ENCODE measurements at regions not wholly inside any gene's neighbourhood (a gene's known extent, or its start where the extent isn't known, plus 50 kb on each side); places are given as distances from the start of the nearest gene placed in this dataset.

GRCh38 chr5:97405941-97406340 lies 222.9 kb upstream of the RIOK2 start:
- TF ChIP-seq ZNF624 (tag by site-specific recombination; IDR thresholded peaks at IDR 0.05) (no peak), KLF16 (tag by site-specific recombination; IDR thresholded peaks at IDR 0.05) (no peak), OVOL3 (tag by site-specific recombination; IDR thresholded peaks at IDR 0.05) (no peak), ZNF132 (tag by site-specific recombination; IDR thresholded peaks at IDR 0.05; ENCODE audit: borderline replicate concordance) (no peak), ZNF26 (tag by site-specific recombination; IDR thresholded peaks at IDR 0.05) (no peak), ZNF214 (tag by site-specific recombination; IDR thresholded peaks at IDR 0.05; ENCODE audit: borderline replicate concordance) (no peak), CTCF (tag by site-specific recombination; IDR thresholded peaks at IDR 0.05) (no peak), SP3 (tag by site-specific recombination; IDR thresholded peaks at IDR 0.05) (no peak), KLF10 (tag by site-specific recombination; IDR thresholded peaks at IDR 0.05) (no peak), MEIS1 (CRISPR knock-in tag; IDR thresholded peaks at IDR 0.05; ENCODE audit: borderline replicate concordance) (no peak), YY2 (tag by site-specific recombination; IDR thresholded peaks at IDR 0.05) (no peak), HOXA7 (CRISPR knock-in tag; IDR thresholded peaks at IDR 0.05; ENCODE audit: borderline replicate concordance) (no peak)
